IMR-90 (cell line): ENCODE measurements at regions not wholly inside any gene's neighbourhood (a gene's known extent, or its start where the extent isn't known, plus 50 kb on each side); places are given as distances from the start of the nearest gene placed in this dataset.

Experiments used
- ATAC-seq: fragments of 200-7000 bp; cut with Tn5 transposase; 2 replicates; pipeline ENCODE4 v1.9.1; 2020; ENCODE audit warnings: low read depth, mild to moderate bottlenecking, moderate library complexity
- BruUV-seq: library from RNA; stranded (reverse); fragments of 400-500 nt; replicated peaks from 2 replicates; lab custom pipeline; 2021; lab: Mats Ljungman, UMichigan
- CTCF ChIA-PET: fragments of 300-600 bp; formaldehyde crosslinking; extraction: SDS; loops from one replicate; lab custom pipeline; 2021; ENCODE audit warnings: antibody characterized with exemption; lab: Yijun Ruan, JAX
- POLR2A ChIA-PET: fragments of 300-600 bp; sonication (Branson Sonifier 250); formaldehyde crosslinking; loops from one replicate; lab custom pipeline; 2022; ENCODE audit warnings: antibody characterized with exemption; ENCODE audit not compliant: unreplicated experiment; lab: Charles Lee
- DNase-seq: peaks from one replicate; pipeline ENCODE4 v3.0.0; 2013
- H2AFZ ChIP-seq: replicated peaks from 2 replicates; pipeline ENCODE3; 2013; ENCODE audit warnings: low read length, mild to moderate bottlenecking; ENCODE audit not compliant: poor library complexity
- H2AK5ac ChIP-seq: 2 replicates; pipeline ENCODE4 v1.6.1; 2013; ENCODE audit warnings: low read depth, low read length, inconsistent platforms
- H2AK9ac ChIP-seq: replicated peaks from 2 replicates; pipeline ENCODE3; 2013; ENCODE audit warnings: mild to moderate bottlenecking, low read depth, low read length, moderate library complexity; ENCODE audit not compliant: poor library complexity
- H2BK120ac ChIP-seq: 2 replicates; pipeline ENCODE4 v1.6.1; 2013; ENCODE audit warnings: low read depth, low read length, inconsistent platforms
- H2BK15ac ChIP-seq: 3 replicates; pipeline ENCODE4 v1.6.1; 2013; ENCODE audit warnings: low read depth, low read length, inconsistent platforms
- H2BK20ac ChIP-seq: 2 replicates; pipeline ENCODE4 v1.6.1; 2013; ENCODE audit warnings: low read depth, mild to moderate bottlenecking, inconsistent platforms, low read length, moderate library complexity
- H2BK5ac ChIP-seq: 2 replicates; pipeline ENCODE4 v1.6.1; 2013; ENCODE audit warnings: mild to moderate bottlenecking, low read depth, low read length, inconsistent platforms; ENCODE audit not compliant: poor library complexity, severe bottlenecking
- H3K14ac ChIP-seq: replicated peaks from 2 replicates; pipeline ENCODE4 v1.6.1; 2013; ENCODE audit warnings: low read depth, low read length, inconsistent platforms
- H3K18ac ChIP-seq: 2 replicates; pipeline ENCODE4 v1.6.1; 2013; ENCODE audit warnings: low read depth, low read length, control low read depth
- H3K23ac ChIP-seq: 2 replicates; pipeline ENCODE4 v1.6.1; 2013; ENCODE audit warnings: low read depth, low read length, inconsistent platforms
- H3K27ac ChIP-seq: 2 replicates; pipeline ENCODE4 v1.5.1; 2013; ENCODE audit warnings: mild to moderate bottlenecking, control low read depth, low read length; ENCODE audit not compliant: insufficient read depth
- H3K27me3 ChIP-seq: 2 replicates; pipeline ENCODE4 v1.6.1; 2013; ENCODE audit warnings: low read length; ENCODE audit not compliant: control insufficient read depth, insufficient read depth
- H3K36me3 ChIP-seq: 2 replicates; pipeline ENCODE4 v1.6.1; 2013; ENCODE audit warnings: low read length, mixed read lengths; ENCODE audit not compliant: control insufficient read depth, insufficient read depth
- H3K4ac ChIP-seq: 2 replicates; pipeline ENCODE4 v1.6.1; 2013; ENCODE audit warnings: low read depth, low read length, inconsistent platforms
- H3K4me1 ChIP-seq: 2 replicates; pipeline ENCODE4 v1.6.1; 2013; ENCODE audit warnings: low read length, mixed read lengths; ENCODE audit not compliant: control insufficient read depth, insufficient read depth
- H3K4me2 ChIP-seq: 2 replicates; pipeline ENCODE4 v1.6.1; 2013; ENCODE audit warnings: low read depth, mild to moderate bottlenecking, control low read depth, low read length, moderate library complexity
- H3K4me3 ChIP-seq: 2 replicates; pipeline ENCODE4 v1.5.1; 2013; ENCODE audit warnings: low read depth, mild to moderate bottlenecking, control low read depth, low read length, moderate library complexity; ENCODE audit not compliant: insufficient read depth
- H3K56ac ChIP-seq: 2 replicates; pipeline ENCODE4 v1.6.1; 2013; ENCODE audit warnings: low read length, inconsistent platforms; ENCODE audit not compliant: insufficient read depth; ENCODE audit errors: extremely low read depth
- H3K79me1 ChIP-seq, 2 experiments: 2 replicates each; pipeline ENCODE4 v1.6.1; 2013; ENCODE audit warnings: low read length in 2 of 2, inconsistent platforms in 1 of 2, low read depth in 1 of 2
- H3K9ac ChIP-seq: 2 replicates; pipeline ENCODE4 v1.6.1; 2013; ENCODE audit warnings: low read depth, low read length, control low read depth
- H3K9me1 ChIP-seq: 2 replicates; pipeline ENCODE4 v1.6.1; 2013; ENCODE audit warnings: low read length, inconsistent platforms; ENCODE audit not compliant: insufficient read depth
- H3K9me3 ChIP-seq: 2 replicates; pipeline ENCODE4 v1.6.1; 2013; ENCODE audit warnings: low read length; ENCODE audit not compliant: control insufficient read depth, insufficient read depth
- H4K20me1 ChIP-seq: 2 replicates; pipeline ENCODE4 v1.6.1; 2013; ENCODE audit warnings: low read length, inconsistent platforms; ENCODE audit not compliant: insufficient read depth
- H4K5ac ChIP-seq: 2 replicates; pipeline ENCODE4 v1.6.1; 2013; ENCODE audit warnings: mild to moderate bottlenecking, low read depth, low read length, control low read depth
- H4K8ac ChIP-seq, 2 experiments: 2 replicates each; pipeline ENCODE4 v1.6.1; 2013; ENCODE audit warnings: low read depth in 2 of 2, low read length in 2 of 2, control low read depth in 1 of 2, inconsistent platforms in 1 of 2
- H4K91ac ChIP-seq: 2 replicates; pipeline ENCODE4 v1.6.1; 2013; ENCODE audit warnings: low read depth, low read length, inconsistent platforms; ENCODE audit not compliant: insufficient read depth
- CEBPB ChIP-seq: IDR thresholded peaks from 2 replicates; pipeline ENCODE4 v1.6.1; 2012; ENCODE audit warnings: low read depth, low read length, improper control_type of control experiment
- CHD1 ChIP-seq: IDR thresholded peaks from 2 replicates; pipeline ENCODE4 v1.6.1; 2012; ENCODE audit warnings: low read depth, low read length, improper control_type of control experiment
- WGBS, 2 experiments: methylation state at CpG; one replicate each; pipeline versions ENCODE4 v1.1.5 to v1.1.7; 2013; ENCODE audit warnings: missing lambda C conversion rate in 2 of 2; ENCODE audit not compliant: insufficient read length in 1 of 2; ENCODE audit errors: extremely low coverage in 2 of 2; 5-methylcytosine and 5-hydroxymethylcytosine counted together
- dilution Hi-C: fragments of 300-500 bp; cut with HindIII; formaldehyde crosslinking; loops from one replicate; pipeline ENCODE4 v1.14.3; 2018; ENCODE audit warnings: low sequenced_read_pairs; ENCODE audit not compliant: unreplicated experiment
- in situ Hi-C: fragments of 300-500 bp; cut with MboI; formaldehyde crosslinking; loops from 3 replicates; pipeline ENCODE4 v1.14.3; 2019; ENCODE audit warnings: low sequenced_read_pairs, inconsistent platforms, mixed read lengths
- intact Hi-C: fragments of 100-400 bp; cut with micrococcal nuclease; formaldehyde crosslinking; loops from 2 replicates; pipeline ENCODE4 v1.10.0; 2022

DNA sequence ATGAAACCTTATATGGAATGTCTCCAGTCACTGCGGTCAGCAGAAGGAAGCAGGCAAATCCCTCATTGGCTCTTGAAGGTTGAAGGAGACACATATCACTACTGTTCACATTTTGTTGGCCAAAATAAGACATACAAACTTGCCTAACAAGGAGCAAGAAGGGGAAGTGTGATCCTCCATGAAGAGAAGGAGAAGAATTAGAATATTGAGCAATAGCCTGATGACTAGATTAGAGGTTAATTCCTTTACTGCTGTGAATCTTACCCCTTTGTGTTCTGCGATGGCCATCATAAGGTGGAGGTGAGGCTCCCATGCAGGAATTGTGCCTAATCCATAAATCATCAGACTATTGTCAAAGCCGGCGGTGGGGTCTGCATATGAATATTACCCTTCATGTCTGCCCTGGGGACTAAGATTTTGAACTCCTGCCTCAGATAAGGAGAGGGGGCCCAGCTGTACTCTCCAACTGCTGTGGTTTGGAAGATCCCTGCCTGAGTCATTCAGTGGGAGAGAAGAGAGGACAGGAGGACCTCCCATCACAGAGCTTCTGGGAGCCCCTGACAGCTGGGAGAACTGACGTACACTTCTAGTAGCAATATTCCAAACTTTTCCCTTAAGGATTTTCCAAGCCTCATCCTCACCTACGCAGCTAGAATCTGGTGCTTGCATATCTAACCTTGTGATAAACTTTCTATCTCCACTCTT lies 398.5 kb downstream of the REEP3 start:
- no peak overlapping the region for H4K5ac ChIP-seq
- H3K9ac ChIP-seq: no peak overlapping the region
- POLR2A ChIA-PET: no interaction called here
- no peaks in the 10 kb centered on the region for H4K20me1 ChIP-seq
- H2AK5ac ChIP-seq: no peak overlapping the region
- in situ Hi-C loops: no loop called here
- WGBS, 2 experiments: 80% methylated on average over 1 of the region's 6 CpGs; no CpG with 5 or more reads in 1 of the 2 experiments
- no peak overlapping the region for H3K23ac ChIP-seq
- H3K27me3 ChIP-seq: no peaks in the 10 kb centered on the region
- DNase-seq (no peak), ATAC-seq (no peak)
- no peak overlapping the region for H3K4me2 ChIP-seq
- dilution Hi-C loops: no loop called here
- TF ChIP-seq CHD1: no peak
- TF ChIP-seq CEBPB: 0 out of 2 replicates have a peak, but pooled peaks have one; percentile 11
- H3K18ac ChIP-seq: no peak overlapping the region
- no TSS peak for BruUV-seq
- no peak overlapping the region for H3K27ac ChIP-seq
- H2BK120ac ChIP-seq: no peak overlapping the region
- no peaks in the 10 kb centered on the region for H3K4me1 ChIP-seq
- CTCF ChIA-PET: no interaction called here
- no peak overlapping the region for H3K4me3 ChIP-seq
- no peak overlapping the region for H2BK15ac ChIP-seq
- H4K8ac ChIP-seq: no peak overlapping the region
- intact Hi-C loops: no loop called here
- no peak overlapping the region for H3K56ac ChIP-seq
- no peak overlapping the region for H2BK20ac ChIP-seq
- H3K14ac ChIP-seq: no peak overlapping the region
- H4K91ac ChIP-seq: no peak overlapping the region
- H3K36me3 ChIP-seq: no peaks in the 10 kb centered on the region
- no peaks in the 10 kb centered on the region for H3K9me1 ChIP-seq
- no peak overlapping the region for H2AK9ac ChIP-seq
- no peak overlapping the region for H2BK5ac ChIP-seq
- H3K9me3 ChIP-seq: no peaks in the 10 kb centered on the region
- no peaks in the 10 kb centered on the region for H3K79me1 ChIP-seq
- no peak overlapping the region for H3K4ac ChIP-seq
- no peak overlapping the region for H2AFZ ChIP-seq
